ENCODE measurements at regions not wholly inside any gene's neighbourhood (a gene's known extent, or its start where the extent isn't known, plus 50 kb on each side); places are given as distances from the start of the nearest gene placed in this dataset.

DNA sequence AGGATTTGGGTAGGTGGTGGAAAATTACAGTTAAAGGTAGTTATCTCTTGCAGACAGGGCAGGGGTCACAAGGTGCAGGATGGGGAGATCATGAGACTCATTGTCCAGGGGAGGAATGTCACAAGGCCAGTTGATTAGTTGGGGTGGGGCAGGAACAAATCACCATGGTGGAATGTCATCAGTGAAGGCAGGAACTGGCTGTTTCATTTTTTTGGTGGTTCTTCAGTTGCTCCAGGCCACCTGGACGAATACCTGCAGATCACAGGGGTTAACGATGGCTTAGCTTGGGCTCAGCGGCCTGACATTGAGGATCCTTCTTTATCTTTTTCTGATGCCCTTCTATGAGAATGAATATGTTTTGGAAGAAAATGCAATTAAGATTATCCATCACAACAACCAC is 87.1 kb downstream of the KPNA2 start:
- H3K27ac ChIP-seq, result no peak overlapping the region

DNA sequence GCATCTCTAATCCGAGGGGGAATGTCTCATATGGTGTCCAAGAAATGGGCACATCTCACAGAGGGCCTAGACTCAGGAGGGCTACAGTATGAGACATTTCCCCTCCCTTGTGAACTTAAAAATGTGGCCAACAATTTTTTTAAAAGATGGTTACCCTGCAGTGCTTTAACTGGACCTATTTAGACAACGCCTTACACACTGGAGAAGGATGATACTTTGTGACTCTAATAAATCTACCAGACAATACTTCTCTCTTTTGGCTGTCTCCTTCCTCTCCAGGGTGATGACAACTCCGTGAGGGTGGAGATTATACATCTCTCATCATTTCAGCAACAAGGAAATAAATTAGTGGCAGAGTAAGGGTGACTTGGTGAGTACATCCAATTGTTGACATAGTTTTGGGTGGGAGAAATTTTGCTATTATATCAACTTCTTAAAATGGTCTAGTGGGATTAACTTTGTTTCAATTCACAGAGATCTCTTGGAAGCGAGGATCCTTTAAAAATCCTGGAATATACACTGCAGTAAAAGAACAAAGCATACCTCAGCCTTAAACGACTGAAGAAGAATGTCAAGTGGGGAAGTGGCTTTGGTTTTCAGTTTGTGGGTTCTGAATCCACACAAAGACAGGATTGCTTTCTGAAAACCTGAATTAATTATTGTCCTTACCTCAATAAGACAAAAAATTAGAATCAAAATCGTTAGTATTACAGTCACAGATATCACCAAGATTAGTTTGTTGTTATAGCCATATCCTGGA is 89.8 kb downstream of the KPNA2 start:
- DNase-seq (ENCODE audit: low spot score in 2 of 2), result no peak
- no peak overlapping the region for H3K4me3 ChIP-seq
- no peaks in the 10 kb centered on the region for H3K9me3 ChIP-seq
- H3K36me3 ChIP-seq, result peaks cover 40% of the 10 kb centered on the region
- TF ChIP-seq POLR2AphosphoS5 (IDR thresholded peaks at IDR 0.05) (no peak), POLR2A (IDR thresholded peaks at IDR 0.05) (no peak), EP300 (IDR thresholded peaks at IDR 0.05) (no peak)
- TF ChIP-seq, protein P1, sequence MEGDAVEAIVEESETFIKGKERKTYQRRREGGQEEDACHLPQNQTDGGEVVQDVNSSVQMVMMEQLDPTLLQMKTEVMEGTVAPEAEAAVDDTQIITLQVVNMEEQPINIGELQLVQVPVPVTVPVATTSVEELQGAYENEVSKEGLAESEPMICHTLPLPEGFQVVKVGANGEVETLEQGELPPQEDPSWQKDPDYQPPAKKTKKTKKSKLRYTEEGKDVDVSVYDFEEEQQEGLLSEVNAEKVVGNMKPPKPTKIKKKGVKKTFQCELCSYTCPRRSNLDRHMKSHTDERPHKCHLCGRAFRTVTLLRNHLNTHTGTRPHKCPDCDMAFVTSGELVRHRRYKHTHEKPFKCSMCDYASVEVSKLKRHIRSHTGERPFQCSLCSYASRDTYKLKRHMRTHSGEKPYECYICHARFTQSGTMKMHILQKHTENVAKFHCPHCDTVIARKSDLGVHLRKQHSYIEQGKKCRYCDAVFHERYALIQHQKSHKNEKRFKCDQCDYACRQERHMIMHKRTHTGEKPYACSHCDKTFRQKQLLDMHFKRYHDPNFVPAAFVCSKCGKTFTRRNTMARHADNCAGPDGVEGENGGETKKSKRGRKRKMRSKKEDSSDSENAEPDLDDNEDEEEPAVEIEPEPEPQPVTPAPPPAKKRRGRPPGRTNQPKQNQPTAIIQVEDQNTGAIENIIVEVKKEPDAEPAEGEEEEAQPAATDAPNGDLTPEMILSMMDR (IDR thresholded peaks at IDR 0.05), result no peak
- H3K27me3 ChIP-seq, result no peaks in the 10 kb centered on the region
- H3K27ac ChIP-seq, result no peak overlapping the region
- 69% methylated on average over 6 of the region's 6 CpGs for WGBS
- no peaks in the 10 kb centered on the region for H3K4me1 ChIP-seq

More for the DNA sequence above, 87.1 kb downstream of the KPNA2 start:
- Histone ChIP-seq H3K4me1 (no peaks in the 10 kb centered on the region), H3K27me3 (no peaks in the 10 kb centered on the region), H3K36me3 (peaks cover 55% of the 10 kb centered on the region), H3K4me3 (no peak overlapping the region), H3K9me3 (no peaks in the 10 kb centered on the region)
- 90% methylated on average over 3 of the region's 3 CpGs for WGBS
- DNase-seq (ENCODE audit: low spot score in 2 of 2), result no peak
- TF ChIP-seq, protein P1 (IDR thresholded peaks at IDR 0.05), result no peak
- TF ChIP-seq POLR2A (IDR thresholded peaks at IDR 0.05) (no peak), POLR2AphosphoS5 (IDR thresholded peaks at IDR 0.05) (no peak), EP300 (IDR thresholded peaks at IDR 0.05) (no peak)

DNA sequence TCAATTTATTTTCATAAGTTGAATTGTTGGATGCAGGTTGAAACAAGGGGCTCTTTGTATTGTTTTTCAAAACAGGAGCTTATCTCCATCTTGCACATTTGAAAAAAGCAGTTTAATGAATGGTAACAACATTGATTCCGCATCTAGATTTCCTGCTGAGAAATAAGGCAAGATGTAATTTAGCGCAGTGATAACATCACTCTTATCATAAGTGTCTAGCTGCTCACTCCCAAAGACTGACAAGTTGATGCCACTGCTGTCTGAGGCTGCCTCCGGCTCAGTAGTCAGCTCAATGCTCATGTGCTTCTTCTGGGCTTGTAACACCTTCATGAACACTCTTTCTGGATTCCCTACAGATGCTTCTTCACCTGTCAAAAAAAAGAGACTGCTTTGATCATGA is 92.4 kb downstream of the KPNA2 start:
- WGBS, result 76% methylated on average over 3 of the region's 3 CpGs
- Histone ChIP-seq H3K27me3 (no peaks in the 10 kb centered on the region), H3K9me3 (no peaks in the 10 kb centered on the region), H3K4me3 (no peak overlapping the region), H3K27ac (no peak overlapping the region), H3K36me3 (peaks cover 33% of the 10 kb centered on the region), H3K4me1 (no peaks in the 10 kb centered on the region)
- DNase-seq (ENCODE audit: low spot score in 2 of 2), result no peak
- TF ChIP-seq EP300 (IDR thresholded peaks at IDR 0.05) (no peak), POLR2AphosphoS5 (IDR thresholded peaks at IDR 0.05) (no peak), POLR2A (IDR thresholded peaks at IDR 0.05) (no peak)
- TF ChIP-seq, protein P1 (IDR thresholded peaks at IDR 0.05), result no peak

DNA sequence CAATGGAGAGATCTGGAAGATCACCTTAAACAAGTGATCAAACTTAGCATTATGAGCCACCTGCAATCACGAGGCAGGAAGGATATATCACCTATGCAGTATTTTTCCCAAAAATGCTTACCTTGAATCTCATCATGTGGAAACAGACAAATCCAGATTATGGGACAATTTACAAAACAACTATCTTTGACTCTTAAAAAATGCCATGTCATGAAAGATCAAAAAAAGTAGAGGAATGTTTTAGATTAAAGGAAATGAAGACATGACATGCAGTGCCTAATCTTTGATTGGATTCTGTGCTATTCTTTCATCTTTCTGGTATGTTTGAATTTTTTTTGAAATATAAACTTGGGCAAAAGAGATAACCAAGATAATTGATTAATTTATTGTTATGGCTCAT is 95.9 kb downstream of the KPNA2 start:
- no peaks in the 10 kb centered on the region for H3K27me3 ChIP-seq
- peaks cover 31% of the 10 kb centered on the region for H3K36me3 ChIP-seq
- no peaks in the 10 kb centered on the region for H3K4me1 ChIP-seq
- no peaks in the 10 kb centered on the region for H3K9me3 ChIP-seq
- WGBS, result 100% methylated on average over 1 of the region's 1 CpG
- H3K4me3 ChIP-seq, result no peak overlapping the region
- no peak overlapping the region for H3K27ac ChIP-seq
- no peak for DNase-seq (ENCODE audit: low spot score in 2 of 2)
- TF ChIP-seq EP300 (IDR thresholded peaks at IDR 0.05) (no peak), POLR2A (IDR thresholded peaks at IDR 0.05) (no peak), POLR2AphosphoS5 (IDR thresholded peaks at IDR 0.05) (no peak)
- TF ChIP-seq, protein P1 (IDR thresholded peaks at IDR 0.05), result no peak

DNA sequence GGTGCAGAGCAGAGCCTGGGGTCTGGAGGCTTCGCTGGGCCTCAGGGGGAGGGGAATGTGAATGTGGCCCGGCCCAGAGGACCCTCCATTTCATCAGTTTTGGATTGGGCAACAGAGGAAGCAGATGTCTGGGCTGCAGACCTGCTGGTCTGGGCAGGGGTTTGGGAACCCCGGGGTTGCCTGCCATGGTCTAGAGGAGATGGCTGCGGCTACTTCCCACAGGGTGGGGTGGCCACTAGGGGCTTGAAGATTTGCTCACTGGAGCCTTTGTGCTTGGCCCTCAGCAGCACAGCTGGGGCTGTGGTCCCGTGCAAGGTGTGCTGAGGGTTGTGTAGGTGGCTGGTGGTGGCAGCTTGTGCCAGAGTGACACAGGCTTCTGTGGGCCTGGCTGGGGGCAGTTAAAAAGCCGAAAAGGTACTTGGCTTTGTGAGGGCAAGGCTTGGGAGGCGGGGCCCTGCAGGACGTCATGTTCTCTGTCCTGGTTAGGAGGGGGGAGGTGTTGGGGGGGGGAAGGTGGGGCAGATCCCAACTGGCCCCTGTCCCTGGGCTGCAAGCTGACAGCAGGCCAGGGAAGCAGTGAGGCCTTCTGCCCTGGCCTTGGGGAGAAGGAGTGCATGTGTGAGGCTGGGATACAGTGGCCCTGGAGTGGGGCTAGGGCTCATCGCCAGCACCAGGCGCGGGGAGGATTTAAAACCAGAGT is 98.0 kb downstream of the KPNA2 start:
- TF ChIP-seq, protein P1 (IDR thresholded peaks at IDR 0.05), result no peak
- TF ChIP-seq EP300 (IDR thresholded peaks at IDR 0.05), result no peak
- no peak for TF ChIP-seq POLR2A (IDR thresholded peaks at IDR 0.05)
- TF ChIP-seq POLR2AphosphoS5 (IDR thresholded peaks at IDR 0.05), result no peak
- whole genome bisulfite sequencing, result 69% methylated on average over 8 of the region's 11 CpGs
- H3K27me3 ChIP-seq, result no peaks in the 10 kb centered on the region
- DNase-seq (ENCODE audit: low spot score in 2 of 2), result no peak
- no peak overlapping the region for H3K4me3 ChIP-seq
- peaks cover 21% of the 10 kb centered on the region for H3K36me3 ChIP-seq
- H3K27ac ChIP-seq, result no peak overlapping the region
- no peaks in the 10 kb centered on the region for H3K4me1 ChIP-seq
- no peaks in the 10 kb centered on the region for H3K9me3 ChIP-seq
